WTC11 (cell line): ENCODE measurements at regions not wholly inside any gene's neighbourhood (a gene's known extent, or its start where the extent isn't known, plus 50 kb on each side); places are given as distances from the start of the nearest gene placed in this dataset.

ENCODE experiments used
- ATAC-seq: fragments of 200-7000 bp; cut with Tn5 transposase; 2 replicates; pipeline ENCODE4 v1.10.0; 2021; ENCODE audit warnings: mild to moderate bottlenecking, moderate library complexity
- CTCF ChIA-PET: fragments of 300-600 bp; sonication (Branson Sonifier 250); formaldehyde crosslinking; loops from one replicate; lab custom pipeline; 2021; ENCODE audit warnings: antibody characterized with exemption; lab: Charles Lee
- POLR2A ChIA-PET: fragments of 350-600 bp; sonication (Branson Sonifier 250); formaldehyde crosslinking; loops from one replicate; lab custom pipeline; 2021; ENCODE audit warnings: antibody characterized with exemption; lab: Charles Lee
- DNase-seq: peaks from one replicate; pipeline ENCODE4 v3.0.0; 2021; ENCODE audit warnings: low spot score
- H3K27ac Mint-ChIP-seq: 2 replicates; pipeline ENCODE4 v1.8.0; 2021; ENCODE audit warnings: mixed read lengths
- H3K27me3 Mint-ChIP-seq: 2 replicates; pipeline ENCODE4 v1.8.0; 2021; ENCODE audit warnings: low read depth, mild to moderate bottlenecking, moderate library complexity, mixed read lengths
- H3K36me3 Mint-ChIP-seq: 2 replicates; pipeline ENCODE4 v1.8.0; 2021; ENCODE audit warnings: mixed read lengths
- H3K4me1 Mint-ChIP-seq: 2 replicates; pipeline ENCODE4 v1.8.0; 2022; ENCODE audit warnings: mixed read lengths
- H3K4me3 Mint-ChIP-seq: 2 replicates; pipeline ENCODE4 v1.8.0; 2021; ENCODE audit warnings: mild to moderate bottlenecking, moderate library complexity, mixed read lengths
- H3K9me3 Mint-ChIP-seq: 2 replicates; pipeline ENCODE4 v1.8.0; 2021; ENCODE audit warnings: mixed read lengths
- ATF1 ChIP-seq: sonication (generic); formaldehyde crosslinking; IDR thresholded peaks from 2 replicates; pipeline ENCODE4 v1.8.1; 2023; ENCODE audit warnings: mild to moderate bottlenecking, moderate library complexity, missing genetic modification reagents
- CREM ChIP-seq: sonication (generic); formaldehyde crosslinking; IDR thresholded peaks from 2 replicates; pipeline ENCODE4 v1.8.1; 2022; ENCODE audit warnings: mild to moderate bottlenecking, missing genetic modification reagents, moderate library complexity
- ESRRA ChIP-seq: sonication (generic); formaldehyde crosslinking; IDR thresholded peaks from 2 replicates; pipeline ENCODE4 v1.8.1; 2022; ENCODE audit warnings: mild to moderate bottlenecking, missing genetic modification reagents, borderline replicate concordance
- FOXP1 ChIP-seq: sonication (generic); formaldehyde crosslinking; IDR thresholded peaks from 2 replicates; pipeline ENCODE4 v1.8.0; 2022; ENCODE audit warnings: missing genetic modification reagents, mild to moderate bottlenecking, moderate library complexity, borderline replicate concordance
- GABPB1 ChIP-seq: sonication (generic); formaldehyde crosslinking; IDR thresholded peaks from 2 replicates; pipeline ENCODE4 v1.8.1; 2023; ENCODE audit warnings: mild to moderate bottlenecking, missing genetic modification reagents
- GTF2I ChIP-seq: fragments of 250-450 bp; sonication (Bioruptor Pico); conservative IDR thresholded peaks from 2 replicates; pipeline ENCODE4 v1.4.0; 2021; ENCODE audit warnings: mild to moderate bottlenecking
- MXD4 ChIP-seq: fragments of 250-450 bp; sonication (Bioruptor Pico); IDR thresholded peaks from 2 replicates; pipeline ENCODE4 v1.8.0; 2021; ENCODE audit warnings: mild to moderate bottlenecking, moderate library complexity, borderline replicate concordance
- NFATC4 ChIP-seq: fragments of 250-450 bp; sonication (Bioruptor Pico); IDR thresholded peaks from 2 replicates; pipeline ENCODE4 v1.9.0; 2021; ENCODE audit warnings: mild to moderate bottlenecking
- NR1H2 ChIP-seq: sonication (generic); formaldehyde crosslinking; IDR thresholded peaks from 2 replicates; pipeline ENCODE4 v1.9.0; 2021; ENCODE audit warnings: mild to moderate bottlenecking, moderate library complexity, missing genetic modification reagents
- NR3C1 ChIP-seq: sonication (generic); formaldehyde crosslinking; conservative IDR thresholded peaks from 2 replicates; pipeline ENCODE4 v1.8.1; 2023; ENCODE audit warnings: low read depth, mild to moderate bottlenecking, missing genetic modification reagents
- SP1 ChIP-seq: sonication (generic); formaldehyde crosslinking; conservative IDR thresholded peaks from 2 replicates; pipeline ENCODE4 v1.8.1; 2022; ENCODE audit warnings: missing genetic modification reagents
- TEAD1 ChIP-seq: sonication (generic); formaldehyde crosslinking; IDR thresholded peaks from 2 replicates; pipeline ENCODE4 v1.8.0; 2022; ENCODE audit warnings: mild to moderate bottlenecking, missing genetic modification reagents
- TP53 ChIP-seq: sonication (generic); formaldehyde crosslinking; IDR thresholded peaks from 2 replicates; pipeline ENCODE4 v1.8.1; 2023; ENCODE audit warnings: mild to moderate bottlenecking, missing genetic modification reagents
- ZNF232 ChIP-seq: sonication (generic); formaldehyde crosslinking; IDR thresholded peaks from 2 replicates; pipeline ENCODE4 v1.8.0; 2022; ENCODE audit warnings: mild to moderate bottlenecking, missing genetic modification reagents
- ZNF317 ChIP-seq: sonication (generic); formaldehyde crosslinking; IDR thresholded peaks from 2 replicates; pipeline ENCODE4 v1.8.1; 2023; ENCODE audit warnings: low read depth, mild to moderate bottlenecking, moderate library complexity, missing genetic modification reagents, borderline replicate concordance
- ZNF396 ChIP-seq: fragments of 250-450 bp; sonication (Bioruptor Pico); IDR thresholded peaks from 2 replicates; pipeline ENCODE4 v1.8.0; 2021; ENCODE audit warnings: mild to moderate bottlenecking, moderate library complexity, borderline replicate concordance
- ZNF416 ChIP-seq: fragments of 250-450 bp; sonication (Bioruptor Pico); IDR thresholded peaks from 2 replicates; pipeline ENCODE4 v1.9.0; 2021; ENCODE audit warnings: mild to moderate bottlenecking, inconsistent platforms
- TF ChIP-seq, protein P1 (sequence below): fragments of 200-600 bp; IDR thresholded peaks from 2 replicates; pipeline ENCODE4 v1.8.0; 2022; ENCODE audit warnings: antibody characterized with exemption
- TF ChIP-seq, protein P2 (sequence below): sonication (generic); formaldehyde crosslinking; IDR thresholded peaks from 2 replicates; pipeline ENCODE4 v1.8.0; 2022; ENCODE audit warnings: mild to moderate bottlenecking, missing genetic modification reagents
- TF ChIP-seq, protein P3 (sequence below): sonication (generic); formaldehyde crosslinking; IDR thresholded peaks from 2 replicates; pipeline ENCODE4 v1.8.1; 2022; ENCODE audit warnings: low read depth, missing genetic modification reagents, borderline replicate concordance
- TF ChIP-seq, protein P4 (sequence below): fragments of 250-450 bp; sonication (Bioruptor Pico); IDR thresholded peaks from 2 replicates; pipeline ENCODE4 v1.8.0; 2021; ENCODE audit warnings: mild to moderate bottlenecking
- TF ChIP-seq, protein P5 (sequence below): sonication (generic); formaldehyde crosslinking; IDR thresholded peaks from 2 replicates; pipeline ENCODE4 v1.8.0; 2022; ENCODE audit warnings: mild to moderate bottlenecking, missing genetic modification reagents
- TF ChIP-seq, protein P6 (sequence below): sonication (generic); formaldehyde crosslinking; IDR thresholded peaks from 2 replicates; pipeline ENCODE4 v1.8.1; 2022; ENCODE audit warnings: low read depth, mild to moderate bottlenecking, moderate library complexity, missing genetic modification reagents, borderline replicate concordance
- TF ChIP-seq, protein P7 (sequence below): fragments of 250-450 bp; sonication (Bioruptor Pico); IDR thresholded peaks from 2 replicates; pipeline ENCODE4 v1.9.0; 2021; ENCODE audit warnings: mild to moderate bottlenecking
- TF ChIP-seq, protein P8 (sequence below): sonication (generic); formaldehyde crosslinking; IDR thresholded peaks from 2 replicates; pipeline ENCODE4 v1.8.0; 2023; ENCODE audit warnings: mild to moderate bottlenecking, missing genetic modification reagents

DNA sequence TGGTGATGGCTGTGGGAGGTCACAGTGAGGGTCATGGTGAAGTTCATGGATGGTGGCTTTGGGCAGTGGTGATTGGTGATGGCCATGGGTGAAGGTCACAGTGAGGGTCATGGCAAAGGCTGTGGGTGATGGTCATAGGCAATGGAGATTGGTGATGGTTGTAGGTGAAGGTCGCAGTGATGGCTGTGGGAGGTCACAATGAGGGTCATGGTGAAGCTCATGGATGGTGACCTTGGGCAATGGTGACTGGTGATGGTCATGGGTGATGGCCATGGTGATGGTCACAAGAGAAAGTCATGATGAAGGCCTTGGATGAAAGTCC lies 115.6 kb upstream of the IRX4 start:
- Mint-ChIP-seq H3K9me3 (peaks cover 31% of the 10 kb centered on the region), H3K27ac (no peak overlapping the region), H3K36me3 (peaks cover 12% of the 10 kb centered on the region; the same call in 1 of the 2 replicates), H3K27me3 (peaks cover 3% of the 10 kb centered on the region), H3K4me1 (peaks cover 13% of the 10 kb centered on the region), H3K4me3 (no peak overlapping the region)
- TF ChIP-seq, protein P1, sequence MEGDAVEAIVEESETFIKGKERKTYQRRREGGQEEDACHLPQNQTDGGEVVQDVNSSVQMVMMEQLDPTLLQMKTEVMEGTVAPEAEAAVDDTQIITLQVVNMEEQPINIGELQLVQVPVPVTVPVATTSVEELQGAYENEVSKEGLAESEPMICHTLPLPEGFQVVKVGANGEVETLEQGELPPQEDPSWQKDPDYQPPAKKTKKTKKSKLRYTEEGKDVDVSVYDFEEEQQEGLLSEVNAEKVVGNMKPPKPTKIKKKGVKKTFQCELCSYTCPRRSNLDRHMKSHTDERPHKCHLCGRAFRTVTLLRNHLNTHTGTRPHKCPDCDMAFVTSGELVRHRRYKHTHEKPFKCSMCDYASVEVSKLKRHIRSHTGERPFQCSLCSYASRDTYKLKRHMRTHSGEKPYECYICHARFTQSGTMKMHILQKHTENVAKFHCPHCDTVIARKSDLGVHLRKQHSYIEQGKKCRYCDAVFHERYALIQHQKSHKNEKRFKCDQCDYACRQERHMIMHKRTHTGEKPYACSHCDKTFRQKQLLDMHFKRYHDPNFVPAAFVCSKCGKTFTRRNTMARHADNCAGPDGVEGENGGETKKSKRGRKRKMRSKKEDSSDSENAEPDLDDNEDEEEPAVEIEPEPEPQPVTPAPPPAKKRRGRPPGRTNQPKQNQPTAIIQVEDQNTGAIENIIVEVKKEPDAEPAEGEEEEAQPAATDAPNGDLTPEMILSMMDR: no peak
- no peak for TF ChIP-seq FOXP1
- TF ChIP-seq, protein P2, sequence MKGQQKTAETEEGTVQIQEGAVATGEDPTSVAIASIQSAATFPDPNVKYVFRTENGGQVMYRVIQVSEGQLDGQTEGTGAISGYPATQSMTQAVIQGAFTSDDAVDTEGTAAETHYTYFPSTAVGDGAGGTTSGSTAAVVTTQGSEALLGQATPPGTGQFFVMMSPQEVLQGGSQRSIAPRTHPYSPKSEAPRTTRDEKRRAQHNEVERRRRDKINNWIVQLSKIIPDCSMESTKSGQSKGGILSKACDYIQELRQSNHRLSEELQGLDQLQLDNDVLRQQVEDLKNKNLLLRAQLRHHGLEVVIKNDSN (CRISPR knock-in tag): no peak
- no peak for TF ChIP-seq TP53 (CRISPR knock-in tag)
- TF ChIP-seq, protein P3, sequence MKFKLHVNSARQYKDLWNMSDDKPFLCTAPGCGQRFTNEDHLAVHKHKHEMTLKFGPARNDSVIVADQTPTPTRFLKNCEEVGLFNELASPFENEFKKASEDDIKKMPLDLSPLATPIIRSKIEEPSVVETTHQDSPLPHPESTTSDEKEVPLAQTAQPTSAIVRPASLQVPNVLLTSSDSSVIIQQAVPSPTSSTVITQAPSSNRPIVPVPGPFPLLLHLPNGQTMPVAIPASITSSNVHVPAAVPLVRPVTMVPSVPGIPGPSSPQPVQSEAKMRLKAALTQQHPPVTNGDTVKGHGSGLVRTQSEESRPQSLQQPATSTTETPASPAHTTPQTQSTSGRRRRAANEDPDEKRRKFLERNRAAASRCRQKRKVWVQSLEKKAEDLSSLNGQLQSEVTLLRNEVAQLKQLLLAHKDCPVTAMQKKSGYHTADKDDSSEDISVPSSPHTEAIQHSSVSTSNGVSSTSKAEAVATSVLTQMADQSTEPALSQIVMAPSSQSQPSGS (CRISPR knock-in tag): no peak
- TF ChIP-seq CREM (CRISPR knock-in tag): no peak
- no peak for TF ChIP-seq ZNF317 (CRISPR knock-in tag)
- no peak for TF ChIP-seq NFATC4 (CRISPR knock-in tag)
- TF ChIP-seq, protein P4, sequence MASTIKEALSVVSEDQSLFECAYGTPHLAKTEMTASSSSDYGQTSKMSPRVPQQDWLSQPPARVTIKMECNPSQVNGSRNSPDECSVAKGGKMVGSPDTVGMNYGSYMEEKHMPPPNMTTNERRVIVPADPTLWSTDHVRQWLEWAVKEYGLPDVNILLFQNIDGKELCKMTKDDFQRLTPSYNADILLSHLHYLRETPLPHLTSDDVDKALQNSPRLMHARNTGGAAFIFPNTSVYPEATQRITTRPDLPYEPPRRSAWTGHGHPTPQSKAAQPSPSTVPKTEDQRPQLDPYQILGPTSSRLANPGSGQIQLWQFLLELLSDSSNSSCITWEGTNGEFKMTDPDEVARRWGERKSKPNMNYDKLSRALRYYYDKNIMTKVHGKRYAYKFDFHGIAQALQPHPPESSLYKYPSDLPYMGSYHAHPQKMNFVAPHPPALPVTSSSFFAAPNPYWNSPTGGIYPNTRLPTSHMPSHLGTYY (CRISPR knock-in tag): no peak
- no peak for TF ChIP-seq ESRRA
- TF ChIP-seq, protein P5, sequence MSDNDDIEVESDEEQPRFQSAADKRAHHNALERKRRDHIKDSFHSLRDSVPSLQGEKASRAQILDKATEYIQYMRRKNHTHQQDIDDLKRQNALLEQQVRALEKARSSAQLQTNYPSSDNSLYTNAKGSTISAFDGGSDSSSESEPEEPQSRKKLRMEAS (CRISPR knock-in tag): no peak
- TF ChIP-seq, protein P6, sequence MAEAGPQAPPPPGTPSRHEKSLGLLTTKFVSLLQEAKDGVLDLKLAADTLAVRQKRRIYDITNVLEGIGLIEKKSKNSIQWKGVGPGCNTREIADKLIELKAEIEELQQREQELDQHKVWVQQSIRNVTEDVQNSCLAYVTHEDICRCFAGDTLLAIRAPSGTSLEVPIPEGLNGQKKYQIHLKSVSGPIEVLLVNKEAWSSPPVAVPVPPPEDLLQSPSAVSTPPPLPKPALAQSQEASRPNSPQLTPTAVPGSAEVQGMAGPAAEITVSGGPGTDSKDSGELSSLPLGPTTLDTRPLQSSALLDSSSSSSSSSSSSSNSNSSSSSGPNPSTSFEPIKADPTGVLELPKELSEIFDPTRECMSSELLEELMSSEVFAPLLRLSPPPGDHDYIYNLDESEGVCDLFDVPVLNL (CRISPR knock-in tag): no peak
- TF ChIP-seq GABPB1 (CRISPR knock-in tag): no peak
- TF ChIP-seq NR3C1 (CRISPR knock-in tag): no peak
- TF ChIP-seq, protein P7, sequence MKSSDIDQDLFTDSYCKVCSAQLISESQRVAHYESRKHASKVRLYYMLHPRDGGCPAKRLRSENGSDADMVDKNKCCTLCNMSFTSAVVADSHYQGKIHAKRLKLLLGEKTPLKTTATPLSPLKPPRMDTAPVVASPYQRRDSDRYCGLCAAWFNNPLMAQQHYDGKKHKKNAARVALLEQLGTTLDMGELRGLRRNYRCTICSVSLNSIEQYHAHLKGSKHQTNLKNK: no peak
- no peak for TF ChIP-seq SP1 (CRISPR knock-in tag)
- CTCF ChIA-PET: no interaction called here
- DNase-seq (no peak), ATAC-seq (no peak)
- POLR2A ChIA-PET: no interaction called here

DNA sequence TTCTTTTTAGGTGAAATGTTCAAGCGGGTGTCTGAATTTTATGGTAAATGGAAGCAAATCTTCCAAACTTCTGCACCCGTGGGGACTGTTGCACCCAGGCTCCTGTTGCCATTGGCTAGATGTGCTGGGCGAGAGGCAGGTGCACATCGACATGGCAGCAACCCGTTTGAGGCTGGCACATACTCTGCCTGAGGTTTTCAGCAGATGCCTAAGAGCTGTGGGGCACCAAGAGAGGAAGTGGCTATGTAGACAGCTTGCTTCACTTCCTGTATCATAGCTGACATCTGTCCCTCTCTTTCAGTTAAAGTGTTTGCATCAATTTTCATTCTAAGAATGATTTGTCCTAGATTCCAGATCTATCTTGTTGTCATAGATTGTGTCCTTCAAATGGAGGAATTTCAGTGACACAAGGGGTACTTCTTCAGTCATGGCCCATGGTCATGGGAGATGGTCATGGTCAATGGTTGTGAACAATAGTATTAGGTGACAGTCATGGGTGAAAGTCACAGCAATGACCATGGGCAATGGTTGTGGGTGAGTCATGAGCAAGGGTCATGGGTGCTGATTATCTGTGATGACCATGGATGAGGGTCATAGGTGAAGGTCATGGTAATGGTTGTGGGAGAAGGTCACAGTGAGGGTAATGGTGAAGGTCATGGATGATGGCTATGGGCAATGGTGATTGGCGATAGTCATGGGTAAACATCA lies 115.1 kb upstream of the IRX4 start:
- DNase-seq (no peak), ATAC-seq (no peak)
- Mint-ChIP-seq H3K9me3 (peaks cover 36% of the 10 kb centered on the region), H3K4me1 (peaks cover 13% of the 10 kb centered on the region), H3K27me3 (peaks cover 3% of the 10 kb centered on the region), H3K4me3 (no peak overlapping the region), H3K27ac (no peak overlapping the region), H3K36me3 (peaks cover 14% of the 10 kb centered on the region)
- no peak for TF ChIP-seq ZNF317 (CRISPR knock-in tag)
- no peak for TF ChIP-seq NR1H2 (CRISPR knock-in tag)
- no peak for TF ChIP-seq ATF1 (CRISPR knock-in tag)
- TF ChIP-seq MXD4 (CRISPR knock-in tag): no peak
- no peak for TF ChIP-seq TEAD1 (CRISPR knock-in tag)
- no peak for TF ChIP-seq ZNF232 (CRISPR knock-in tag)
- TF ChIP-seq, protein P8, sequence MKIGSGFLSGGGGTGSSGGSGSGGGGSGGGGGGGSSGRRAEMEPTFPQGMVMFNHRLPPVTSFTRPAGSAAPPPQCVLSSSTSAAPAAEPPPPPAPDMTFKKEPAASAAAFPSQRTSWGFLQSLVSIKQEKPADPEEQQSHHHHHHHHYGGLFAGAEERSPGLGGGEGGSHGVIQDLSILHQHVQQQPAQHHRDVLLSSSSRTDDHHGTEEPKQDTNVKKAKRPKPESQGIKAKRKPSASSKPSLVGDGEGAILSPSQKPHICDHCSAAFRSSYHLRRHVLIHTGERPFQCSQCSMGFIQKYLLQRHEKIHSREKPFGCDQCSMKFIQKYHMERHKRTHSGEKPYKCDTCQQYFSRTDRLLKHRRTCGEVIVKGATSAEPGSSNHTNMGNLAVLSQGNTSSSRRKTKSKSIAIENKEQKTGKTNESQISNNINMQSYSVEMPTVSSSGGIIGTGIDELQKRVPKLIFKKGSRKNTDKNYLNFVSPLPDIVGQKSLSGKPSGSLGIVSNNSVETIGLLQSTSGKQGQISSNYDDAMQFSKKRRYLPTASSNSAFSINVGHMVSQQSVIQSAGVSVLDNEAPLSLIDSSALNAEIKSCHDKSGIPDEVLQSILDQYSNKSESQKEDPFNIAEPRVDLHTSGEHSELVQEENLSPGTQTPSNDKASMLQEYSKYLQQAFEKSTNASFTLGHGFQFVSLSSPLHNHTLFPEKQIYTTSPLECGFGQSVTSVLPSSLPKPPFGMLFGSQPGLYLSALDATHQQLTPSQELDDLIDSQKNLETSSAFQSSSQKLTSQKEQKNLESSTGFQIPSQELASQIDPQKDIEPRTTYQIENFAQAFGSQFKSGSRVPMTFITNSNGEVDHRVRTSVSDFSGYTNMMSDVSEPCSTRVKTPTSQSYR (CRISPR knock-in tag): no peak
- TF ChIP-seq GTF2I (CRISPR knock-in tag): no peak
- no peak for TF ChIP-seq ZNF396 (CRISPR knock-in tag)
- no peak for TF ChIP-seq ZNF416 (CRISPR knock-in tag)
- ChIA-PET CTCF (no interaction called here), POLR2A (no interaction called here)
